B cell (primary cell): ENCODE measurements at regions not wholly inside any gene's neighbourhood (a gene's known extent, or its start where the extent isn't known, plus 50 kb on each side); places are given as distances from the start of the nearest gene placed in this dataset.

ENCODE experiments used
- ATAC-seq: fragments of 200-7000 bp; cut with Tn5 transposase; one replicate; pipeline ENCODE4 v1.10.0; 2021; ENCODE audit warnings: low read depth, mild to moderate bottlenecking, moderate number of reproducible peaks, moderate library complexity
- CTCF ChIA-PET: fragments of 350-600 bp; sonication (Branson Sonifier 250); formaldehyde crosslinking; loops from one replicate; lab custom pipeline; 2021; ENCODE audit warnings: antibody characterized with exemption, inconsistent platforms; lab: Charles Lee
- POLR2A ChIA-PET: fragments of 350-600 bp; sonication (Branson Sonifier 250); formaldehyde crosslinking; loops from one replicate; lab custom pipeline; 2021; ENCODE audit warnings: antibody characterized with exemption; lab: Charles Lee
- DNase-seq: peaks from one replicate; pipeline ENCODE4 v3.0.0; 2013
- H2AFZ ChIP-seq: 2 replicates; pipeline ENCODE4 v1.6.1; 2012; ENCODE audit warnings: mild to moderate bottlenecking, low read depth, low read length; ENCODE audit not compliant: insufficient read depth, poor library complexity, severe bottlenecking
- H3K27ac ChIP-seq, 2 donors: 1 replicate in 1 of 2; 2 replicates in 1 of 2; pipeline ENCODE4 v1.5.1; 2012 to 2013; ENCODE audit warnings: low read length in 2 of 2, mild to moderate bottlenecking in 2 of 2, moderate library complexity in 1 of 2
- H3K27me3 ChIP-seq, 4 experiments: fragments of 200-600 bp in 1 of 4; sonication (generic) in 1 of 4; replicated peaks in 1 of 4; 1 replicate in 2 of 4; 2 replicates in 2 of 4; pipeline versions ENCODE4 v1.6.1 to v1.7.0; 2013 to 2016; ENCODE audit warnings: low read length in 3 of 4, mild to moderate bottlenecking in 2 of 4, mixed read lengths in 1 of 4, moderate library complexity in 1 of 4; ENCODE audit not compliant: insufficient read depth in 4 of 4, control insufficient read depth in 3 of 4; ENCODE audit errors: control extremely low read depth in 1 of 4
- H3K36me3 ChIP-seq, 2 experiments: replicated peaks in 1 of 2; 1 replicate in 1 of 2; 2 replicates in 1 of 2; pipeline versions ENCODE4 v1.6.1 to v1.7.1; 2013; ENCODE audit warnings: low read length in 1 of 2; ENCODE audit not compliant: insufficient read depth in 2 of 2, control insufficient read depth in 1 of 2; ENCODE audit errors: control extremely low read depth in 1 of 2, extremely low read depth in 1 of 2
- H3K4me1 ChIP-seq, 2 donors: fragments of 200-600 bp in 1 of 2; sonication (generic) in 1 of 2; 1 replicate in 1 of 2; 2 replicates in 1 of 2; pipeline versions ENCODE4 v1.5.1 to v1.6.1; 2013 to 2017; ENCODE audit warnings: low read length in 2 of 2; ENCODE audit not compliant: control insufficient read depth in 2 of 2, insufficient read depth in 2 of 2
- H3K4me2 ChIP-seq: replicated peaks from 2 replicates; pipeline ENCODE3; 2012; ENCODE audit warnings: mild to moderate bottlenecking, low read depth, low read length; ENCODE audit not compliant: poor library complexity, severe bottlenecking
- H3K4me3 ChIP-seq, 5 experiments: fragments of 200-600 bp in 1 of 5; sonication (generic) in 1 of 5; 1 replicate in 3 of 5; 2 replicates in 2 of 5; pipeline versions ENCODE4 v1.5.1 to v1.7.0; 2011 to 2016; ENCODE audit warnings: low read length in 4 of 5, mild to moderate bottlenecking in 4 of 5, low read depth in 2 of 5, control low read depth in 1 of 5, moderate library complexity in 1 of 5; ENCODE audit not compliant: insufficient read depth in 1 of 5; ENCODE audit errors: control extremely low read depth in 1 of 5, extremely low read depth in 1 of 5
- H3K79me2 ChIP-seq: fragments of 200-600 bp; sonication (generic); one replicate; pipeline ENCODE4 v1.6.0; 2016; ENCODE audit warnings: low read length; ENCODE audit not compliant: control insufficient read depth, insufficient read depth
- H3K9ac ChIP-seq: fragments of 200-600 bp; sonication (generic); 2 replicates; pipeline ENCODE4 v1.6.1; 2017; ENCODE audit warnings: mild to moderate bottlenecking, low read length, moderate library complexity
- H3K9me3 ChIP-seq, 3 donors: one replicate each; pipeline versions ENCODE4 v1.6.1 to v1.7.1; 2013; ENCODE audit warnings: low read length in 2 of 3; ENCODE audit not compliant: control insufficient read depth in 2 of 3, insufficient read depth in 1 of 3; ENCODE audit errors: control extremely low read depth in 1 of 3
- H4K20me1 ChIP-seq: 2 replicates; pipeline ENCODE4 v1.6.0; 2012; ENCODE audit warnings: mild to moderate bottlenecking, low read length; ENCODE audit not compliant: insufficient read depth, control insufficient read depth, poor library complexity, severe bottlenecking
- H3K27ac Mint-ChIP-seq: one replicate; pipeline ENCODE4 v1.8.0; 2021; ENCODE audit warnings: mixed read lengths
- H3K27me3 Mint-ChIP-seq: one replicate; pipeline ENCODE4 v1.8.0; 2021; ENCODE audit warnings: mixed read lengths
- H3K4me1 Mint-ChIP-seq: one replicate; pipeline ENCODE4 v1.8.0; 2021; ENCODE audit warnings: mixed read lengths
- H3K4me3 Mint-ChIP-seq: one replicate; pipeline ENCODE4 v1.8.0; 2021; ENCODE audit warnings: mixed read lengths
- H3K9me3 Mint-ChIP-seq: one replicate; pipeline ENCODE4 v1.8.0; 2022; ENCODE audit warnings: mixed read lengths; ENCODE audit not compliant: insufficient read depth
- EZH2 ChIP-seq: IDR thresholded peaks from 2 replicates; pipeline ENCODE4 v1.6.1; 2012; ENCODE audit warnings: borderline replicate concordance, low read depth, mild to moderate bottlenecking, moderate library complexity, low read length; ENCODE audit not compliant: insufficient read depth, poor library complexity, severe bottlenecking
- WGBS: methylation state at CpG from one replicate; pipeline ENCODE4 v1.1.5; 2013; ENCODE audit warnings: missing lambda C conversion rate; ENCODE audit not compliant: insufficient coverage; 5-methylcytosine and 5-hydroxymethylcytosine counted together
- intact Hi-C: fragments of 100-400 bp; cut with micrococcal nuclease; formaldehyde crosslinking; loops from one replicate; pipeline ENCODE4 v1.10.0; 2022
- TF ChIP-seq, protein P1 (sequence below): fragments of 200-600 bp; IDR thresholded peaks from one replicate; pipeline ENCODE4 v1.8.0; 2022; ENCODE audit warnings: antibody characterized with exemption, mild to moderate bottlenecking

DNA sequence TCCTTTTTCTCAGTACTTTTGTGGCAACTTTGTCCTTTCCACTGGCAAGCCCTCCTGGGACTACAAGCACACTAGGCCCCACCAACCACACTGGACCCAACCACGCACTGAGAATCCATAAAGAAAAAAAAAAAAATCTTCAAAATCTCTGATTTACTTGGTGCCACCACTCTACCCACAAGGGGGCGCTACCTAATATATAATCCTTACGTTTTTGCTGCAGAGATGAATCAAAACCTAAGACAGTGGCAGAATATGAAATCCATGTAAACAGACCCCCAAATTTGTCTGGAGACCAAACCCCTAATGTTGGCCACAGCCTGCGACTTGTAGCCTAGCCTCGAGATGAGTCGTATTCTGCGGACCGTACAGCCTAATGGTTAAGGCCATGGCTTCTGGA lies 63.5 kb upstream of the ARHGAP36 start:
- Histone ChIP-seq H3K4me2 (no peak overlapping the region), H3K4me1 (no peaks in the 10 kb centered on the region), H3K36me3 (no peaks in the 10 kb centered on the region), H3K4me3 (no peak overlapping the region), H3K79me2 (no peaks in the 10 kb centered on the region), H3K9me3 (no peaks in the 10 kb centered on the region), H3K27me3 (no peaks in the 10 kb centered on the region), H3K9ac (no peak overlapping the region), H3K27ac (no peak overlapping the region), H2AFZ (no peak overlapping the region), H4K20me1 (no peaks in the 10 kb centered on the region)
- intact Hi-C loops = no loop called here
- ChIA-PET POLR2A (no interaction called here), CTCF (no interaction called here)
- TF ChIP-seq, protein P1, sequence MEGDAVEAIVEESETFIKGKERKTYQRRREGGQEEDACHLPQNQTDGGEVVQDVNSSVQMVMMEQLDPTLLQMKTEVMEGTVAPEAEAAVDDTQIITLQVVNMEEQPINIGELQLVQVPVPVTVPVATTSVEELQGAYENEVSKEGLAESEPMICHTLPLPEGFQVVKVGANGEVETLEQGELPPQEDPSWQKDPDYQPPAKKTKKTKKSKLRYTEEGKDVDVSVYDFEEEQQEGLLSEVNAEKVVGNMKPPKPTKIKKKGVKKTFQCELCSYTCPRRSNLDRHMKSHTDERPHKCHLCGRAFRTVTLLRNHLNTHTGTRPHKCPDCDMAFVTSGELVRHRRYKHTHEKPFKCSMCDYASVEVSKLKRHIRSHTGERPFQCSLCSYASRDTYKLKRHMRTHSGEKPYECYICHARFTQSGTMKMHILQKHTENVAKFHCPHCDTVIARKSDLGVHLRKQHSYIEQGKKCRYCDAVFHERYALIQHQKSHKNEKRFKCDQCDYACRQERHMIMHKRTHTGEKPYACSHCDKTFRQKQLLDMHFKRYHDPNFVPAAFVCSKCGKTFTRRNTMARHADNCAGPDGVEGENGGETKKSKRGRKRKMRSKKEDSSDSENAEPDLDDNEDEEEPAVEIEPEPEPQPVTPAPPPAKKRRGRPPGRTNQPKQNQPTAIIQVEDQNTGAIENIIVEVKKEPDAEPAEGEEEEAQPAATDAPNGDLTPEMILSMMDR = peak; percentile 34
- no peak for TF ChIP-seq EZH2
- H3K4me1 Mint-ChIP-seq = no peaks in the 10 kb centered on the region
- peaks cover 11% of the 10 kb centered on the region for H3K27me3 Mint-ChIP-seq
- no peak overlapping the region for H3K4me3 Mint-ChIP-seq
- ATAC-seq (no peak), DNase-seq (peak; percentile 2)
- H3K27ac Mint-ChIP-seq = no peak overlapping the region
- WGBS = 0% methylated on average over 1 of the region's 8 CpGs
- no peaks in the 10 kb centered on the region for H3K9me3 Mint-ChIP-seq

DNA sequence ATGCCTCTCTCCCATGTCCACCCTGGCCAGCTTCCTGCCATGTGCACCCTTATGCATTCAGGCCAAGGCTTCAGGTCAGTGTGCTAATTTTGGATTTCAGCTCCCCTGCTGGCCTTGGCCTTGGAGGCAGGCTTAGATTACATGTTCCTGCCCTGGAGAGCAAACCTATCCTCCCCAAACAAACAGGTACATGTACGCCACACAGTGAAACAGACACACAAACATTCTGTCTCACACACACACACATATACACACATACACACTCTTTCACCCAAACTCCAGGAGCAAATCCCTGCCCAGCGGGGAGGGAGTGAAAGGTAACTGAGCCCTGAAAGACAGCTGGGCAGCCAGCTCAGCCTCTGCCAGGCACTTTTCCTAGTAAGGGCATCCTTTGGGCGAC lies 62.7 kb upstream of the ARHGAP36 start:
- Mint-ChIP-seq H3K4me3 (no peak overlapping the region), H3K27ac (no peak overlapping the region), H3K4me1 (no peaks in the 10 kb centered on the region), H3K9me3 (no peaks in the 10 kb centered on the region), H3K27me3 (peaks cover 8% of the 10 kb centered on the region)
- Histone ChIP-seq H3K4me2 (no peak overlapping the region), H4K20me1 (no peaks in the 10 kb centered on the region), H3K36me3 (no peaks in the 10 kb centered on the region), H3K27me3 (no peaks in the 10 kb centered on the region), H3K4me1 (no peaks in the 10 kb centered on the region), H3K4me3 (no peak overlapping the region), H2AFZ (no peak overlapping the region), H3K9ac (no peak overlapping the region), H3K27ac (no peak overlapping the region), H3K79me2 (no peaks in the 10 kb centered on the region), H3K9me3 (no peaks in the 10 kb centered on the region)
- intact Hi-C loops = no loop called here
- ATAC-seq (no peak), DNase-seq (no peak)
- TF ChIP-seq EZH2 = no peak
- TF ChIP-seq, protein P1 = no peak
- WGBS = 100% methylated on average over 1 of the region's 3 CpGs
- ChIA-PET CTCF (no interaction called here), POLR2A (no interaction called here)
